HG03521 (cell line): ENCODE measurements at regions not wholly inside any gene's neighbourhood (a gene's known extent, or its start where the extent isn't known, plus 50 kb on each side); places are given as distances from the start of the nearest gene placed in this dataset.
"Not testable (repeated sequence)": the region's sequence is repeated elsewhere in the genome, so short reads cannot be mapped to it uniquely, and the experiment has no call there.

Experiments
- ATAC-seq: cut with Tn5 transposase; IDR thresholded peaks from one replicate; pipeline ENCODE4 v1.9.1; 2021; ENCODE audit warnings: mild to moderate bottlenecking, moderate library complexity; ENCODE audit not compliant: unreplicated experiment

- no peak for ATAC-seq
Measured at GRCh38 chr14:21964180-21964579, 290.6 kb upstream of the OR4E1 start.

- no peak for ATAC-seq
Measured at GRCh38 chr14:21960636-21961035, 287.0 kb upstream of the OR4E1 start.

DNA sequence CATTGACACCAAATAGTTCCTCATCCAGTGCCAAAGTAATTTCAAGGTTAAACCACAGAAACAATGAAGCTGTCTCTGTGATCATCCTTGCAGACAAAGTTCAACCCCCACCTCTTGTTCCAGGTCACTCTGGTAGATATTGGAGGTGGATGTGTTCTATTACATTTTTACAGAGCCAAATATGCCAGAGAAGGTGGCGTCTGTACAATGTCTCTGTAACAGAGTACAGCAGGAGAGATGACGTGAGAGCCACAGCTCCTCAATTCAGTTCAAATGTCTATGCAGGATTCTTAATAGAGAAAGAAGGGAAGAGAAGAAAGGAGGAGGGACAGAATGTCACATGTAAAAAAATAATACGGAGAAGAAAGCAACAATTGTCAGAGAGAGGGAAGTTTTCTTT lies 268.3 kb upstream of the OR4E1 start:
- ATAC-seq = no peak

- no peak for ATAC-seq
Measured at GRCh38 chr14:21940887-21941856, 267.6 kb upstream of the OR4E1 start.

DNA sequence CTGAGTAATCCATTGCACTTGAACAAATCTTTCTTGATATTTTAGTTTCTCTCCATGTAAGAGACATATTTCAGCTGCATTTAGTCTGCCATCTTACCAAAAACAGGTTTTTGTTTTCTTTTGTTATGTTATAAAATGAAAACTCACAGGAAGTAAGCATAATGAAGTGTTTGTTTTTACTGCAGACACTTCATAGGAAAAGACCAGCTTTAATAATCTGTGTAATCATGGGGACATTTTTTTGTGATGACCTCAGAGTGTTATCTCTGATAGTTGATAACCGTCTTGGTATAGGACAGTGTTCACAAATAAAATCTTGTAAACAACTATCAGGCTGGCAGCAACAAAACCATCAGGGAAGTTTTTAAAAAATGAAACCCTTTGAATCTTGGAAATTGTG lies 266.2 kb upstream of the OR4E1 start:
- no peak for ATAC-seq

- no peak for ATAC-seq
Measured at GRCh38 chr14:21937996-21938395, 264.4 kb upstream of the OR4E1 start.

DNA sequence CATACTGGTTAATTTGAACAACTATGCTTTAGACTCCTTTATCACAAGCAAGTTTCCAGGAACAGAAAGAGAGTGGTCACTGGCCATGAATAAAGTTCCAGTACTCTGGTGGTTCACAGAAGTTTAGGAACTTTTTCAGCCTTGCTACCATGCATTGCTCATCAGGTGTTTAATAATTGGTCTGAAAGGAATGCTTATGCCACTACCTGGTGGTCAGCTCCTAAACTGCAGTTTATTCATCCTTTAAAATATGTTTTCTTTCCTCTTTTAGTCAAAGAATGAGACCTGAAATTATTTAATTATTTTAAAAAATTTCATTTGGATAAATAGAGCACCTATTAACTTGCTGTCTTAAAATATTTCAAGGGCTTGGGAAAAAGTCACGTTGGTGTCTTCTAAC lies 260.1 kb upstream of the OR4E1 start:
- no peak for ATAC-seq

- ATAC-seq = peak; percentile 64
Measured at GRCh38 chr14:21924479-21924878, 250.9 kb upstream of the OR4E1 start.

GRCh38 chr14:21923820-21924219 lies 250.2 kb upstream of the OR4E1 start:
- ATAC-seq = no peak

DNA sequence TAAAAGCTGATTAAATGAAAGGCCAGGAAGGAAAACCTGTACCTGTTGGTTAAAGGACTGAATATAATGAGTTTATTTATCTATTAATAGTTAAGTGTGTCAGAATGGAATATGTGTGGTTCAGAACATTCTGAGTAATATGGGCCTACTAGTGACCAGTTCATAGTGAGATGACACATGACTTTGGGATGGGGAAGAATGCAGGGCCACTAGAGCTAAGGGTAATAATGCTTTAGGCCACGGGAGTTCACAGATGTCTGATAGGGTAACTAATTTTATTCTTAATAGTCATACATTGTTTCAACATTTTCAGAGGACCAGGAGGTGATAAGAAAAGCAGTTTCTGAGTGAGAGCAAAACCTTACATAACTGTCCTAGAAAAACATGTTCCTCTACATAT lies 247.8 kb upstream of the OR4E1 start:
- ATAC-seq = no peak

DNA sequence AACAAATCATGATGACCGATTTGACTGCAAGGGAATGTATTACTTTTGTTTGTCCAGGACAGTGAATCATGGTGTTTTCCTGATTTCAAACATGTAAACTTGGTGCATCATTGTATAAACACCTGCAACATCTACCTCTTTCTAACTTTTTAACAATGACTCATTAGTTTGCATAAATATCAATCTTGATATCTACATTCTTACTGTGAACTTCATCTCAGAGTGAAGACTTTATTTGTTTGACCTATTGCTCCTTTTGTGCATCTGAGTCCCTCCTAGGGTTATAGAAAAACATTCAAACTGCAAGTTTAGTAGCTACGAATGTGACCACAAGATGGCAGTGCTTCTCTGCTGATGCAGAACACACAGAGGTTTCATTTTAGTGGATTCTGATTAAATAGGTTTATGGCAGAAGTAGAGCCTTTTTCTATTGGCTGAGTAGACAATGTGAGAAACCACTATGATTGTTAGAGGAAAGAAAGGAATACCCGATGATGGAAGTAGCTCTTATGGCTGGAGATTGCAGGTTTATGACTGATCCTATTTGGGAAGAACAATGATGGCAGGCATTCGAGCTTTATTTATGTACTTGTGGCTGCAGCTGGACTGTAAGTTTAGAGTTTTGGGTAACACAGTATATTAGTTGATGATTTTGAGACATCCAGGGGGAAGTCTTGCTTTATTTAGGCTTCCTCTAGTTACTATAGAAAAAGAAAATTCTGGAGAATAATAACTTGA lies 244.2 kb upstream of the OR4E1 start:
- no peak for ATAC-seq

DNA sequence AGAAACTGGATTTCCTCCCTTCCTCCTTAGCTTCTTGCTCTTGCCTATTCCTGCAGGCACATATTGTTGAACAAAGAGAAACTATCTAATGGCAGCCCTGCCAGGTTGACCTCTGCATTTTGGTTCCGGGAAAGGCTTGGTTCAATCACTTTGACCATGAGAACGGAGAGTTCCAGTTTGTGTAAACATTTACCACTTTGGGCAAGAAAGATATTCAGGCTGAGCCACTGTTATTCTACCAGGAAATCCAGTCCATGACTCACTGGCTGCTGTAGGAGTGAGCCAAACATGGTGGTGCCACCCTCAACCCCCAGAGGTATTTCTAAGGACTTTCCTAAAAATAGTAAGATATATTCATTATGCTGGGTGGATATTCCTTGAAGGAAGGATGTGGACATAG lies 242.2 kb upstream of the OR4E1 start:
- ATAC-seq = no peak

DNA sequence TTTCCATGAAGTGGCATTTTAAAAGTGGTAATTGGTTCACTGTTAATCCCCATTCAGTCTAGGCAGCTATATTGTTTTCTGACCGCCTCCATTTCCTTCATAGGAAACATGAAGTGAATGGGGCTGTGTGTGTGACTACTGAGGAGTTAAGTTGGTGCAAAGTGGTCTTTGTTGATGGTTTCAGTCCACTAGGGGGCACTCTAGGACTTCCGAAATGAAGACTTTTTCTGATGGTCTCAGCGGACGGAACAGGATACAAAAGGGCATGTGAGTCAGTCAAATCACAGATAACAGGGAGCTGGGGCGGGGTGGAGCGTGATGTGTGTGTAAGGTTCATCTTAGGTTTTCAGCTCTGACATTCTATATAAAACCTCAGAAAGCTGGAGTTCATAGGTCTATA lies 240.1 kb upstream of the OR4E1 start:
- peak; percentile 66 for ATAC-seq

- no peak for ATAC-seq
Measured at GRCh38 chr14:21912367-21912766, 238.7 kb upstream of the OR4E1 start.

DNA sequence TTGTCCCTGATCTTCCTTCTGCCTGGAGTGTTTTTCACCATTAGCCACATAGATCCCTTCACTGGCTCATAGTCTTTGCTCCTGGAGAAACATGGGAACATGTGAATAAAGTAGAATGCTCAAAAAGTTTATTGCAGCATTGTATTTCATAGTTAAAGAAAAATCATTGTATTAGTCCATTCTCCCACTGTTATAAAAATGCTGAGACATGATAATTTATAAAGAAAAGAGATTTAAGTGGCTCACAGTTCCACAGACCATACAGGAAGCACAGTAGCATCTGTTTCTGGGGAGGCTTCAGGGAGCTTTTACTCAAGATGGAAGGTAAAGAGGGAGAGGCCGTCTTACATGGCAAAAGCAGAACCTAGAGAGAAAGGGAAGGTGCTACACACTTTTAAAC lies 238.3 kb upstream of the OR4E1 start:
- ATAC-seq = no peak

DNA sequence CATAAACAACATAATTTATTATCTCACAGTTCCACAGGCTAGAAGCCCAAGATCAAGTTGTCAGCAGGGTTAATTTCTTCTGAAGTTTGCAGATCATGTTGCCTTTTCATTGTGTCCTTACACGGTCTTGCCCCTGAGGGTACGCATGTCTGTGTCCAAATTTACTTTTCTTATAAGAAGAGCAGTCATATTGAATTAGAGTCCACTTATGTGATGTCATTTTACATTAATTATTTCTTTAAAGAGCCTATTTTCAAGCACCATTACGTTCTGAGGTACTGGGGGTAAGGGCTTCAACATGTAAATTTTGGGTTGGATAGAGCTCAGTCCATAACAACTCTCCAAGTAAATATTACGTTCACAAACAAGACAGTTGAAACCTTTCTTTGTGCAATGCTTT lies 236.6 kb upstream of the OR4E1 start:
- ATAC-seq = no peak

GRCh38 chr14:21902561-21903181 lies 229.1 kb upstream of the OR4E1 start:
- ATAC-seq = no peak

DNA sequence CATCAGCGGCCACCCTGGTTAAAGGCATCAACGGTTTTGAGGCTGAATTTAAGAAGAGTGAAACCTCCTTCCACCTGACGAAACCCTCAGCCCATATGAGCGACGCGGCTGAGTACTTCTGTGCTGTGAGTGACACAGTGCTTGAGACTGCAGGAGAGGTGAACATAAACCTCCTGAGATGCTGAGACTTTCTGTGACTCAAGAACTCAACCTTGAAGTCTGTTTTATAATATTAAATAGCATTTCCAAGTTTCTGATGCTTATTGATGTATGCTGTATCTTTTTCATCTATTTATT lies 221.2 kb upstream of the OR4E1 start:
- ATAC-seq = not testable (repeated sequence)

DNA sequence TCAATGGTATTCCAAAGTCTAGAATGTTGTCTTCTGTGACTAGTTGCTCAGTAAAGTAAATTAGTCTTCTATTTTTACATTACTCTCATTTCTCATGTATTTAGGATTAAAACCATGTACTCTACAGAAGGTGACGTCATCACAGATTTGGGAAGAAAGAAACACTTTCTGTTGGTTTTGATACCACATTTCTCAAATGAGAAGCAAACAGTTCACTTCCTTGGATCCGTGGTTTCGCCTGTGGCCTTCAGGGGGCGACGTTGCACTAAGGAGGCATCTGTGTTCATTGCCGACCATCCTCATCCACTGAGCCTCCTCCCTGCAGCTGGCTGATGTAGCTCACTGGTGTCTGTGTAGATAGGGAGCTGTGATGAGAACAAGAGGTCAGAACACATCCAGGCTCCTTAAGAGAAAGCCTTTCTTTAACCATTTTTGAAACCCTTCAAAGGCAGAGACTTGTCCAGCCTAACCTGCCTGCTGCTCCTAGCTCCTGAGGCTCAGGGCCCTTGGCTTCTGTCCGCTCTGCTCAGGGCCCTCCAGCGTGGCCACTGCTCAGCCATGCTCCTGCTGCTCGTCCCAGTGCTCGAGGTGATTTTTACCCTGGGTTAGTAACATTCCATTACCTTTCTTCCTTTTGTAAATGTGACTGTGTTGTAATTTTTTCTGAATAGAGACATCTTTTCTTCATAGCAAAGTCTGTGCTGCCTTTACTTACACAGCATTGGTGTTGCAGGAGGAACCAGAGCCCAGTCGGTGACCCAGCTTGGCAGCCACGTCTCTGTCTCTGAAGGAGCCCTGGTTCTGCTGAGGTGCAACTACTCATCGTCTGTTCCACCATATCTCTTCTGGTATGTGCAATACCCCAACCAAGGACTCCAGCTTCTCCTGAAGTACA lies 220.6 kb upstream of the OR4E1 start:
- ATAC-seq = no peak

DNA sequence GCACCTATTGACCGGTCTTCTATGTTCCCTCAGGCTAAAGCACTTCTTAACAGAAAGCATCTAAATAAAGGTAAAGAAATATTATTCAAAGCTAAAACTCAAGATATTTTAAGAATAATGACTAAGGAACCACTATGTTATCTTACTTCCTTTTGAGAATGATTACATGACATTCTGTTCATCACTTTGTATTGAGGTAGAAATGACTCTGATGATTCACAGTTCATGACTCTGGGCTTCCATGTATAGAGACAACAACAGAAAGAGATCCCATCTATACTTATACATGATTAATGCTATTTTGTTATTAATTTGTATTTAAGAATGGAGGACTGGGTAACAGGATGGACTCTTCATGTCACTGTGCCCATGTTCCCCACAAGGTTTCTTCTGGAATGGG lies 218.3 kb upstream of the OR4E1 start:
- no peak for ATAC-seq

GRCh38 chr14:21884995-21885394 lies 211.4 kb upstream of the OR4E1 start:
- no peak for ATAC-seq
